ENCODE measurements at regions not wholly inside any gene's neighbourhood (a gene's known extent, or its start where the extent isn't known, plus 50 kb on each side); places are given as distances from the start of the nearest gene placed in this dataset.

- no peak for DNase-seq
Observed at GRCh38 chr1:222284466-222284865, 263.4 kb downstream of the HHIPL2 start.

GRCh38 chr1:222283147-222283768 lies 264.6 kb downstream of the HHIPL2 start:
- peak; percentile 83 for DNase-seq

- no peak for DNase-seq
Observed at GRCh38 chr1:222279591-222279990, 268.3 kb downstream of the HHIPL2 start.

- peak; percentile 46 for DNase-seq
Observed at GRCh38 chr1:222278501-222278900, 269.4 kb downstream of the HHIPL2 start.

- no peak for DNase-seq
Observed at GRCh38 chr1:222275729-222276465, 272.0 kb downstream of the HHIPL2 start.

- DNase-seq = no peak
Observed at GRCh38 chr1:222275001-222275728, 272.7 kb downstream of the HHIPL2 start.

GRCh38 chr1:222266223-222267196 lies 281.4 kb downstream of the HHIPL2 start:
- DNase-seq = peak; percentile 49

GRCh38 chr1:222263791-222264190 lies 284.1 kb downstream of the HHIPL2 start:
- peak; percentile 18 for DNase-seq

- DNase-seq = no peak
Observed at GRCh38 chr1:222257027-222257426, 290.9 kb downstream of the HHIPL2 start.

GRCh38 chr1:222256058-222256457 lies 291.8 kb downstream of the HHIPL2 start:
- no peak for DNase-seq

GRCh38 chr1:222252788-222253187 lies 295.1 kb downstream of the HHIPL2 start:
- no peak for DNase-seq

GRCh38 chr1:222251847-222252246 lies 296.1 kb downstream of the HHIPL2 start:
- no peak for DNase-seq

- DNase-seq = no peak
Observed at GRCh38 chr1:222250376-222250775, 297.5 kb downstream of the HHIPL2 start.

- DNase-seq = no peak
Observed at GRCh38 chr1:222247811-222248310, 300.0 kb downstream of the HHIPL2 start.

GRCh38 chr1:222247081-222247480 lies 300.8 kb downstream of the HHIPL2 start:
- no peak for DNase-seq

GRCh38 chr1:222243902-222244301 lies 304.0 kb downstream of the HHIPL2 start:
- DNase-seq = no peak

GRCh38 chr1:222242492-222242891 lies 305.4 kb downstream of the HHIPL2 start:
- no peak for DNase-seq

- DNase-seq = no peak
Observed at GRCh38 chr1:222241410-222241809, 306.5 kb downstream of the HHIPL2 start.

GRCh38 chr1:222240536-222241181 lies 307.2 kb downstream of the HHIPL2 start:
- peak; percentile 70 for DNase-seq

- no peak for DNase-seq
Observed at GRCh38 chr1:222239130-222239529, 308.8 kb downstream of the HHIPL2 start.

- no peak for DNase-seq
Observed at GRCh38 chr1:222234351-222234750, 313.6 kb downstream of the HHIPL2 start.

Measured in OCI-M1 (cell line).